HEK293T (cell line): ENCODE measurements at regions not wholly inside any gene's neighbourhood (a gene's known extent, or its start where the extent isn't known, plus 50 kb on each side); places are given as distances from the start of the nearest gene placed in this dataset.

Experiments used
- ARNT ChIP-seq: fragments of 450-650 bp; IDR thresholded peaks from 2 replicates; pipeline ENCODE4 v1.6.1; 2017; ENCODE audit warnings: mild to moderate bottlenecking
- BHLHE40 ChIP-seq: fragments of 450-650 bp; IDR thresholded peaks from 2 replicates; pipeline ENCODE4 v1.6.1; 2016; ENCODE audit warnings: mild to moderate bottlenecking, moderate library complexity, borderline replicate concordance
- FOXA1 ChIP-seq: fragments of 450-650 bp; IDR thresholded peaks from 2 replicates; pipeline ENCODE4 v1.6.1; 2016; ENCODE audit warnings: mild to moderate bottlenecking
- FOXK2 ChIP-seq: fragments of 450-650 bp; IDR thresholded peaks from 2 replicates; pipeline ENCODE4 v1.6.1; 2016; ENCODE audit warnings: mild to moderate bottlenecking
- FOXM1 ChIP-seq: fragments of 450-650 bp; IDR thresholded peaks from 2 replicates; pipeline ENCODE4 v1.6.1; 2017; ENCODE audit warnings: mild to moderate bottlenecking, borderline replicate concordance
- LEF1 ChIP-seq: fragments of 450-650 bp; IDR thresholded peaks from 2 replicates; pipeline ENCODE4 v1.6.1; 2017; ENCODE audit warnings: mild to moderate bottlenecking, borderline replicate concordance
- NFRKB ChIP-seq: fragments of 450-650 bp; IDR thresholded peaks from 2 replicates; pipeline ENCODE4 v1.6.1; 2016; ENCODE audit warnings: mild to moderate bottlenecking, moderate library complexity
- SUZ12 ChIP-seq: fragments of 450-650 bp; IDR thresholded peaks from 2 replicates; pipeline ENCODE4 v1.6.1; 2016; ENCODE audit warnings: mild to moderate bottlenecking

GRCh38 chr11:122279194-122279593, 163.2 kb upstream of the BLID start:
- TF ChIP-seq SUZ12 (no peak), FOXK2 (no peak), NFRKB (no peak), ARNT (no peak), FOXM1 (no peak), FOXA1 (no peak), LEF1 (no peak), BHLHE40 (no peak)
